ENCODE measurements at regions not wholly inside any gene's neighbourhood (a gene's known extent, or its start where the extent isn't known, plus 50 kb on each side); places are given as distances from the start of the nearest gene placed in this dataset.
"Not testable (repeated sequence)": the region's sequence is repeated elsewhere in the genome, so short reads cannot be mapped to it uniquely, and the experiment has no call there.

- TF ChIP-seq TCF7L2 (IDR thresholded peaks at IDR 0.05; ENCODE audit: borderline replicate concordance, low read depth, low read length); ATF2 (tag by site-specific recombination; IDR thresholded peaks at IDR 0.05; ENCODE audit: low read depth): not testable (repeated sequence)
These were observed 104.7 kb downstream of the ARHGAP11B start for GRCh38 chr15:30730633-30731032.
